H9 (cell line): ENCODE measurements at regions not wholly inside any gene's neighbourhood (a gene's known extent, or its start where the extent isn't known, plus 50 kb on each side); places are given as distances from the start of the nearest gene placed in this dataset.

ENCODE experiments used
- DNase-seq: peaks from one replicate; pipeline ENCODE4 v3.0.0-alpha.2; 2017
- H2AFZ ChIP-seq: one replicate; pipeline ENCODE4 v1.6.1; 2013; ENCODE audit warnings: mild to moderate bottlenecking, low read length, control low read depth, moderate library complexity
- H2AK5ac ChIP-seq: 2 replicates; pipeline ENCODE4 v1.6.1; 2013; ENCODE audit warnings: low read length, control low read depth, mixed read lengths; ENCODE audit not compliant: insufficient read length
- H2BK120ac ChIP-seq: one replicate; pipeline ENCODE4 v1.6.1; 2013; ENCODE audit warnings: low read depth, mild to moderate bottlenecking, low read length, control low read depth, inconsistent platforms; ENCODE audit not compliant: poor library complexity, severe bottlenecking
- H2BK12ac ChIP-seq: 2 replicates; pipeline ENCODE4 v1.6.1; 2013; ENCODE audit warnings: low read length, control low read depth, mixed read lengths, low read depth; ENCODE audit not compliant: insufficient read length
- H2BK15ac ChIP-seq: 2 replicates; pipeline ENCODE4 v1.6.1; 2013; ENCODE audit warnings: low read depth, low read length, control low read depth
- H2BK20ac ChIP-seq: one replicate; pipeline ENCODE4 v1.6.1; 2013; ENCODE audit warnings: low read depth, mild to moderate bottlenecking, low read length, control low read depth, inconsistent platforms; ENCODE audit not compliant: poor library complexity, severe bottlenecking
- H2BK5ac ChIP-seq: 2 replicates; pipeline ENCODE4 v1.6.1; 2013; ENCODE audit warnings: low read length, control low read depth, mixed read lengths; ENCODE audit not compliant: insufficient read length
- H3K14ac ChIP-seq: 2 replicates; pipeline ENCODE4 v1.6.1; 2013; ENCODE audit warnings: low read length, control low read depth; ENCODE audit not compliant: insufficient read depth
- H3K18ac ChIP-seq: 2 replicates; pipeline ENCODE4 v1.6.1; 2013; ENCODE audit warnings: low read depth, mild to moderate bottlenecking, mixed read lengths, low read length, control low read depth; ENCODE audit not compliant: insufficient read length
- H3K23ac ChIP-seq: 2 replicates; pipeline ENCODE4 v1.6.1; 2013; ENCODE audit warnings: low read length, control low read depth, mixed read lengths, low read depth; ENCODE audit not compliant: insufficient read length
- H3K23me2 ChIP-seq: 2 replicates; pipeline ENCODE4 v1.6.1; 2013; ENCODE audit warnings: low read depth, mild to moderate bottlenecking, mixed read lengths, low read length, control low read depth; ENCODE audit not compliant: insufficient read length, poor library complexity, severe bottlenecking
- H3K27ac ChIP-seq: 2 replicates; pipeline ENCODE4 v1.5.1; 2013; ENCODE audit warnings: low read length, control low read depth, mixed read lengths, low read depth; ENCODE audit not compliant: insufficient read length
- H3K27me3 ChIP-seq: 2 replicates; pipeline ENCODE4 v1.6.1; 2013; ENCODE audit warnings: low read length, control low read depth, inconsistent platforms; ENCODE audit not compliant: insufficient read depth
- H3K4ac ChIP-seq: 2 replicates; pipeline ENCODE4 v1.6.1; 2013; ENCODE audit warnings: low read depth, mild to moderate bottlenecking, control low read depth, inconsistent platforms, low read length, moderate library complexity
- H3K4me1 ChIP-seq: 2 replicates; pipeline ENCODE4 v1.6.1; 2013; ENCODE audit warnings: low read length, control low read depth, inconsistent platforms; ENCODE audit not compliant: insufficient read depth
- H3K4me2 ChIP-seq: 2 replicates; pipeline ENCODE4 v1.6.1; 2013; ENCODE audit warnings: low read length, control low read depth, mixed read lengths; ENCODE audit not compliant: insufficient read length, insufficient read depth
- H3K56ac ChIP-seq: 2 replicates; pipeline ENCODE4 v1.6.1; 2013; ENCODE audit warnings: low read depth, mild to moderate bottlenecking, mixed read lengths, low read length, control low read depth; ENCODE audit not compliant: insufficient read length
- H3K79me1 ChIP-seq: 2 replicates; pipeline ENCODE4 v1.6.1; 2013; ENCODE audit warnings: low read depth, mild to moderate bottlenecking, moderate library complexity, low read length, control low read depth, inconsistent platforms; ENCODE audit not compliant: insufficient read depth, poor library complexity, severe bottlenecking
- H3K79me2 ChIP-seq: 2 replicates; pipeline ENCODE4 v1.6.1; 2013; ENCODE audit warnings: low read length, control low read depth, inconsistent platforms; ENCODE audit not compliant: insufficient read depth
- H3K9ac ChIP-seq: 2 replicates; pipeline ENCODE4 v1.6.1; 2013; ENCODE audit warnings: low read length, control low read depth, mixed read lengths; ENCODE audit not compliant: insufficient read length; ENCODE audit errors: extremely low read depth
- H3K9me3 ChIP-seq: one replicate; pipeline ENCODE4 v1.6.1; 2013; ENCODE audit warnings: low read depth, low read length, inconsistent platforms; ENCODE audit not compliant: control insufficient read depth
- H3T11ph ChIP-seq: one replicate; pipeline ENCODE4 v1.6.1; 2013; ENCODE audit warnings: mild to moderate bottlenecking, low read length, control low read depth, inconsistent platforms
- H4K20me1 ChIP-seq: one replicate; pipeline ENCODE4 v1.6.1; 2013; ENCODE audit not compliant: control insufficient read depth, insufficient read length, insufficient read depth
- H4K5ac ChIP-seq: 2 replicates; pipeline ENCODE4 v1.6.1; 2013; ENCODE audit warnings: low read depth, mild to moderate bottlenecking, mixed read lengths, low read length, control low read depth; ENCODE audit not compliant: insufficient read length
- H4K8ac ChIP-seq: replicated peaks from 2 replicates; pipeline ENCODE4 v1.6.1; 2013; ENCODE audit warnings: low read length, control low read depth, mixed read lengths, low read depth; ENCODE audit not compliant: insufficient read length
- H4K91ac ChIP-seq: 2 replicates; pipeline ENCODE4 v1.6.1; 2013; ENCODE audit warnings: low read depth, mild to moderate bottlenecking, moderate library complexity, mixed read lengths, low read length, control low read depth; ENCODE audit not compliant: insufficient read length
- H3K27ac Mint-ChIP-seq, 3 experiments: 2 replicates in 2 of 3; 3 replicates in 1 of 3; pipeline ENCODE4 v1.8.0; 2020 to 2021; ENCODE audit warnings: mixed read lengths in 3 of 3, mild to moderate bottlenecking in 1 of 3, moderate library complexity in 1 of 3
- H3K27me3 Mint-ChIP-seq: 2 replicates; pipeline ENCODE4 v1.8.0; 2021; ENCODE audit warnings: low read depth, mild to moderate bottlenecking, moderate library complexity, mixed read lengths
- H3K36me3 Mint-ChIP-seq, 3 experiments: 2 replicates in 2 of 3; 3 replicates in 1 of 3; pipeline ENCODE4 v1.8.0; 2020 to 2021; ENCODE audit warnings: low read depth in 3 of 3, mixed read lengths in 3 of 3; ENCODE audit not compliant: insufficient read depth in 1 of 3
- H3K4me1 Mint-ChIP-seq, 2 experiments: 2 replicates each; pipeline ENCODE4 v1.8.0; 2020; ENCODE audit warnings: mixed read lengths in 2 of 2
- H3K4me3 Mint-ChIP-seq, 2 experiments: 2 replicates in 1 of 2; 3 replicates in 1 of 2; pipeline ENCODE4 v1.8.0; 2020 to 2021; ENCODE audit warnings: mild to moderate bottlenecking in 2 of 2, mixed read lengths in 2 of 2, moderate library complexity in 1 of 2
- H3K9me3 Mint-ChIP-seq, 2 experiments: 2 replicates in 1 of 2; 3 replicates in 1 of 2; pipeline ENCODE4 v1.8.0; 2020; ENCODE audit warnings: mild to moderate bottlenecking in 2 of 2, mixed read lengths in 2 of 2, moderate library complexity in 1 of 2
- WGBS: extraction: QIAGEN DNeasy Blood & Tissue Kit; methylation state at CpG from one replicate; pipeline ENCODE4 v1.1.7; 2013; ENCODE audit warnings: missing lambda C conversion rate, low lambda C conversion rate, mixed read lengths; ENCODE audit not compliant: insufficient read length; ENCODE audit errors: extremely low coverage; 5-methylcytosine and 5-hydroxymethylcytosine counted together
- TF ChIP-seq, protein P1 (sequence below): fragments of 200-600 bp; sonication (generic); conservative IDR thresholded peaks from 3 replicates; pipeline ENCODE4 v1.8.0; 2021; ENCODE audit warnings: antibody characterized with exemption, mild to moderate bottlenecking

DNA sequence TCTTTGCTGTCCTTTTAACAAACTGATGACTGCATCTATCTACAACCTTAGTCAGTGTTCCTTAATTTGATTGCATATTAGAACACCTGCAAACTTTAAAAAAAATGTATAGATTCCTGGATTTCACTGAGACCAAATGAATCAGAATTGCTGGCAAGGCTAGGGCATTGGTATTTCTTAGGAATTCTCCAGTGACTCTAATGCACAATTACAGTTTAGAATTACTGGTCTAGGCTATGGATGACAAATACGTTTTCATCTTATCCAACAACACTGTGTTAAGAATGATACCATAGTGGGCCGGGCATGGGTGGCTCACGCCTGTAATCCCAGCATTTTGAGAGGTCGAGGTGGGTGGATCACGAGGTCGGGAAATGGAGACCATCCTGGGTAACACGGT is 545.9 kb upstream of the RIOK2 start:
- H3K56ac ChIP-seq, result no peak overlapping the region
- no peak overlapping the region for H3K27ac ChIP-seq
- no peaks in the 10 kb centered on the region for H4K20me1 ChIP-seq
- Mint-ChIP-seq H3K4me1 (no peaks in the 10 kb centered on the region), H3K36me3 (peaks cover 0 to 8% (median 0%) of the 10 kb centered on the region in 3 experiments; a peak in 2 of 7 replicates), H3K4me3 (no peak overlapping the region), H3K27me3 (no peaks in the 10 kb centered on the region), H3K27ac (no peak overlapping the region), H3K9me3 (peaks cover 2 to 8% of the 10 kb centered on the region in 2 experiments)
- no peaks in the 10 kb centered on the region for H3K23me2 ChIP-seq
- no CpG with 5 or more reads among the region's 7 CpGs for WGBS
- H3K14ac ChIP-seq, result no peak overlapping the region
- H3K4me2 ChIP-seq, result no peak overlapping the region
- H3K4ac ChIP-seq, result no peak overlapping the region
- H4K5ac ChIP-seq, result no peak overlapping the region
- H3K4me1 ChIP-seq, result no peaks in the 10 kb centered on the region
- no peaks in the 10 kb centered on the region for H3K27me3 ChIP-seq
- H2BK12ac ChIP-seq, result no peak overlapping the region
- no peak overlapping the region for H3K9ac ChIP-seq
- H3K18ac ChIP-seq, result no peak overlapping the region
- no peak overlapping the region for H2BK20ac ChIP-seq
- DNase-seq, result no peak
- H3K9me3 ChIP-seq, result no peaks in the 10 kb centered on the region
- no peak overlapping the region for H2BK5ac ChIP-seq
- H3K79me1 ChIP-seq, result no peaks in the 10 kb centered on the region
- H3K79me2 ChIP-seq, result no peaks in the 10 kb centered on the region
- no peak overlapping the region for H3T11ph ChIP-seq
- no peak overlapping the region for H4K8ac ChIP-seq
- no peak overlapping the region for H2BK15ac ChIP-seq
- TF ChIP-seq, protein P1, sequence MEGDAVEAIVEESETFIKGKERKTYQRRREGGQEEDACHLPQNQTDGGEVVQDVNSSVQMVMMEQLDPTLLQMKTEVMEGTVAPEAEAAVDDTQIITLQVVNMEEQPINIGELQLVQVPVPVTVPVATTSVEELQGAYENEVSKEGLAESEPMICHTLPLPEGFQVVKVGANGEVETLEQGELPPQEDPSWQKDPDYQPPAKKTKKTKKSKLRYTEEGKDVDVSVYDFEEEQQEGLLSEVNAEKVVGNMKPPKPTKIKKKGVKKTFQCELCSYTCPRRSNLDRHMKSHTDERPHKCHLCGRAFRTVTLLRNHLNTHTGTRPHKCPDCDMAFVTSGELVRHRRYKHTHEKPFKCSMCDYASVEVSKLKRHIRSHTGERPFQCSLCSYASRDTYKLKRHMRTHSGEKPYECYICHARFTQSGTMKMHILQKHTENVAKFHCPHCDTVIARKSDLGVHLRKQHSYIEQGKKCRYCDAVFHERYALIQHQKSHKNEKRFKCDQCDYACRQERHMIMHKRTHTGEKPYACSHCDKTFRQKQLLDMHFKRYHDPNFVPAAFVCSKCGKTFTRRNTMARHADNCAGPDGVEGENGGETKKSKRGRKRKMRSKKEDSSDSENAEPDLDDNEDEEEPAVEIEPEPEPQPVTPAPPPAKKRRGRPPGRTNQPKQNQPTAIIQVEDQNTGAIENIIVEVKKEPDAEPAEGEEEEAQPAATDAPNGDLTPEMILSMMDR, result no peak
- no peak overlapping the region for H4K91ac ChIP-seq
- H2BK120ac ChIP-seq, result no peak overlapping the region
- H3K23ac ChIP-seq, result no peak overlapping the region
- no peak overlapping the region for H2AFZ ChIP-seq
- H2AK5ac ChIP-seq, result no peak overlapping the region
